SW 1271 (cell line): ENCODE measurements at regions not wholly inside any gene's neighbourhood (a gene's known extent, or its start where the extent isn't known, plus 50 kb on each side); places are given as distances from the start of the nearest gene placed in this dataset.

ENCODE experiments used
- DNase-seq, 2 experiments: peaks; one replicate each; lab custom pipeline; 2025; lab: John Stamatoyannopoulos, UW

DNA sequence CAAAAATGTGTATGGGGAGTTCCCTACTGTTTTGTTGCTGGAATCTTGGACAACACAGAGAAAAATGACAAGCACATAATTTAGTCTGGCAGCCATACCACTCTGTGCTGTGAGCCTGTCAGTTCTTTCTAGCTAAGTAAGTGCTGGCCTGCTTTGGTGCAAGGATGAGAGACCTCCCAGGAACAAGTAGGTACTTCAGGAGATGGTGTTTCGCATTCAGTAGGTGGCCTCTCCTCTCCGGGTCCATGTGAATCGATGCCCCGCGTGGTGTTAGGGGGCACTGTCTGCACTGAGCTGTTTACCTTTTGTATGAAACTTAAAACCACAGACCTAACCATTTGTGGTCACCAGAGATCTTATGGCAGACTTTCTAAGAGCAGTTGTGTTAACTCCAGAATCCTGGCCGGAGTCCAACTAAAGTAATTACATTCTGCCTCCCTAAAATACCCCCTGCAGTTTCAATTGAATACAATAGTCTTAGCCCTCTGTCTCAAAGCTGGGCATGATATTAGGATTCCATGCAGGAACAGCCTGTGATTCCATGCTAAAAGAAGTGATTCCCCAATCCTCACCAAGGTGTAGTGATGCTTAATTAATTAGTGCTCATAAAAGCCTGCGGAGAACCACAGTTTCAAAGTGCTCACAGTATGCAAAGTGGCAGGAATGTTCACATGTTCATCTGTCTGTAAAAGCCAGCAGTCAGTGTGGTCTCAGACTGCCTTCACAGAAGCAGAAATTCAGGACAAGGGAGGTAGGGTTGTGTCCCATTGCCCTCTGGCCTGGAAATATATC is 64.2 kb downstream of the LLPH start:
- DNase-seq: no peak

DNA sequence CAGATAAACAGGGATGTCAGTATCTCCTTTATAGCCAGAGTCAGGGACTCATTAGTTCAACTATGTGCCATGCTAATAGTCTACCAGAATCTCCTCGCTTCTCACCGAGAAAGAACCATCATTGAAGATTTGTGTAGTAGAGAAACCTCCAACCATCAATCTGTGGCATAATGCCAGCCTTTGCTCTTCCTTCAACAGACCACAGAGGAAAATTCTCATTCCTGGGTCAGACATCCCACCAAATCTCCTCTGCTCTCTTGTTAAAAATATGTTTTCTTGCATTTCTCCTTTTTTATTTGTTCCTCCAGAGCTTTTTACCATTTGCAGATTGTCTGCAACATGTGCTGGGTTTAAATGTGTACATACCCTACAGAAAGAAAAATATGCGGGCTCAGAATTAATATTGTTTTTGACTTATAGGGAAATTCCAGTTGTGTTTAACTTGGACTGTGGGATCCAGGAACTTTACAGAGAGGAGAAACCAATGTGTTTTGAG is 64.9 kb downstream of the LLPH start:
- DNase-seq: no peak

GRCh38 chr12:66065150-66065549 is 65.4 kb downstream of the LLPH start:
- DNase-seq: no peak

- DNase-seq: no peak
These were observed 66.6 kb downstream of the LLPH start for GRCh38 chr12:66063916-66064315.

DNA sequence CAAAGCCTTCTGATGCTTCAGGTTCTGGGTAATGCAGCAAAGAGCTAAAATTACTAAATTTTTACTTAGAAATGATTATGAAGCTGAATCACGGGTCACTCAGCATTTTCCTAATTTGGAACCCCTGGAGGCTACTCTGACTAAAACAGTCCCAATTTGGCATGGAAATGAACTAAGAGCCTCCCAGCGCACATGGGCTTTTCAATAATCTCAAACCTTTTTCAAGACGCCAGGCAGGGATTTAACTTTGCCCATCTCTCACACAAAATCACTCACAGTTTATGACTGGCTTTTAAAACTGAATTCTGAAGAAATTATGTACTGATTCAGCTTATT is 68.3 kb downstream of the LLPH start:
- no peak for DNase-seq

DNA sequence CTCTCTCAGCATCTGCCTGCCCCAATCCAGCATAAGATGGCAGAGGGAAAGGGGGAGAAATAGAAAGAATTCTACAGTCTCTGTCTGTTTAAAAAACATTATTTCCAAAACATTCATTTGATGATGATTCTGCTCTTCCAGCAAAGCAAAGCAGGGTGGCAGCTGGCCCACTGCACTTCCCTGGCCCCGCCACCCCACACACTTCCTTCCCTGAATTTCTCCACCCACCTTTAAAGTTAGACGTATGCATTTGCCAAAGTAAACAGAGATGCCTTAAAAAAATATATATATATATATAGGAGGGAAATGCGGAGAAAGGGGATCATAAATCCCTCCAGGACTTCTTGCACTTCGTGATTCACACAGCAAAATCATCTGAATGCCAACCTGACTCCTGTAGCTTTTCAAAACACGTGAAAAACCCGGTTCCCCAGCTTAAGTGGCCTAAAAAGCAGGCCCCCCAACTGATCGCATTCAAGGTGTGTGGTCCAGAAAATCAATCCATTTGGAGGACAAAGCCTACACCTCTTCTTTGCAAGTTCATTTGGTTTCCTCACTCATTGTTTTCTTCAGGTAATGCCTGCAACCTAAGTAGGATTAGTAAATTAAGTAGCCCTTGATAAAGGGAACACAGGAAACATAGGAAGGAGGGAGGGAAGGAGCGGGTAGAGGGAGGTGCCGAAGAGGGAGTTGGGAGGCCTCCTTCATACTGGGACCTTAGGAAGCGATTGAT is 68.8 kb downstream of the LLPH start:
- no peak for DNase-seq

- no peak for DNase-seq
These were observed 69.5 kb downstream of the LLPH start for GRCh38 chr12:66061076-66061475.

DNA sequence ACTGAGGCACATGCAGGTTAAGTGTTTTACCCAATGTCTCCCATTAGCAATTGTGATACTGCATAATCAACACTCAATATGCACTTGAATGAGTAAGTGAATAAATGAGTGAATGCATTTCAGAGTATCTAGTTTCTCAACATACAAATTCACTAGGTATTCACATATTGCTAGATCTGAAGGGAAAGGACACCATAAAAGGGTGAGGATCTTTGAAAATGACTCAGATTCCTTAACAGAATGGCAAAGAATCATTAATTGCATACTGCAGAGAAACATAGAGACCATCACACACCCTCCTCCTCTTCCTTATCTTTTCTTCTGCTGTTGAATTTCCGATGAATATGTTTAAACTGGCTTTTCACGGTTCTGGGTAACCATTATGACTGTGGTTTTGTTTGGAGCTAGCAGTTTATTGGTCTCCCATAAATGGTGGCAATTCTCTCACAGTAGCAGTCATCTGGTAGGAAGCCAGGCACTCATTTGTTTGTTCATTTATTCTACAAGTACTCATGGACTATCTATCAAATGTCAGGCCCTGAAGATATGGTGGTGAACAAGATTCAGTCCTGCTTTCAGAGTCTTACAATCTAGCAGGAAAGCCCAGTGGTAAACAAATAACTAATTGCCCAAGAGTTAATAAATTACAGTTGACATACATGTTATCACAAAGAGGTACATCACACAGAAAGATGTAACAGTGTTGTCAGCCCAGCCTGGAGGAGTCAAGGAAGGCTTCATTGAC is 70.2 kb downstream of the LLPH start:
- no peak for DNase-seq

- no peak for DNase-seq
These were observed 70.9 kb downstream of the LLPH start for GRCh38 chr12:66059666-66060065.

- DNase-seq: no peak
These were observed 72.0 kb downstream of the LLPH start for GRCh38 chr12:66058554-66058953.

- no peak for DNase-seq
These were observed 74.7 kb downstream of the LLPH start for GRCh38 chr12:66055837-66056319.

DNA sequence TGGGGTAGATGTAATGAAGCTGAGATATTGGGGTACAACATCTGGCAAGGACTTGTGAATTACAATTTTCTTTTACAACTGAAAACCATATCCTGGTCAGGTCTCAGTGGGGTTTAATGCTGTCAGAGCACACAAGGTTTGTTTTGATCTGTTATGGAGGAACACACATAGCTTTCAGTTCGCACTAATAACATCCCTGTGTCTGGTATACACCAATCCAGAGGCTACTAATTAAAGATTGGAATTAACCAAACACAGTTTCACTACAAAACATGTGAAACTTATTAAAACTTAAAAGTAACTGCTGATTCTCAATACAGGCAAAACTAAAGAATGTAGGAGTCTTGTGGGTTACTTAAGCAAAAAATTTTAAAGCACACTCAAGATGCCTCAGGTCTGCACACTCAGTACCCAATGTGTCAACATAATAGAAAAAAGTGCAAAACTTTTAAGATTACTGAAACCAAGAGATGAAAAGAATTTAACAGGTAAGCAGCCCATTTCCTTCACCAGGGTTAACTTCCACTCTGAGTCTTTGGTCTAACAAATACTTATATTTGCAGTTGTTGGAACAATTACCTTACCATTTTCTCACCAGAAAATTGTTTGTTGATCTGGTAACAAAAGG is 77.4 kb downstream of the LLPH start:
- no peak for DNase-seq

- DNase-seq: no peak
These were observed 79.2 kb downstream of the LLPH start for GRCh38 chr12:66051361-66051760.

DNA sequence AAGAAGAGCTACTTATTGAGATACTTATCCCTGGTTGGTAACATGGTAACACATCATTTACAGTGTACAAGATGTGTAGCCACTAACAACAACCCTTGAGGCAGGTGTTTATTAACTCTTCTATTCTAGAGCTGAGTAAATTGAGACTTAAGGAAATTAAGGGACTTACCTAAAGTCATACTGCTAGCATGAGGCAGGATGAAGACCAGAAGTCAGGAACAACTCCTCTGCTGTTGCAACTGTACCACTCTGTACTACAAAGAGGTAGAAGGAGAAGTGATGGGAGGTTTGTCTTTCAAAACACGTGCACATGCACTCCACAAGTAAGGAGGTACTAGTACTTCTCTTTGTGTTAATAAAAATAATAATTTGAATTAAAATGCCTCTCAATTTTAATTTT is 79.9 kb downstream of the LLPH start:
- no peak for DNase-seq

- DNase-seq: no peak
These were observed 80.3 kb downstream of the LLPH start for GRCh38 chr12:66050283-66050576.

GRCh38 chr12:66049538-66050282 is 80.8 kb downstream of the LLPH start:
- no peak for DNase-seq

DNA sequence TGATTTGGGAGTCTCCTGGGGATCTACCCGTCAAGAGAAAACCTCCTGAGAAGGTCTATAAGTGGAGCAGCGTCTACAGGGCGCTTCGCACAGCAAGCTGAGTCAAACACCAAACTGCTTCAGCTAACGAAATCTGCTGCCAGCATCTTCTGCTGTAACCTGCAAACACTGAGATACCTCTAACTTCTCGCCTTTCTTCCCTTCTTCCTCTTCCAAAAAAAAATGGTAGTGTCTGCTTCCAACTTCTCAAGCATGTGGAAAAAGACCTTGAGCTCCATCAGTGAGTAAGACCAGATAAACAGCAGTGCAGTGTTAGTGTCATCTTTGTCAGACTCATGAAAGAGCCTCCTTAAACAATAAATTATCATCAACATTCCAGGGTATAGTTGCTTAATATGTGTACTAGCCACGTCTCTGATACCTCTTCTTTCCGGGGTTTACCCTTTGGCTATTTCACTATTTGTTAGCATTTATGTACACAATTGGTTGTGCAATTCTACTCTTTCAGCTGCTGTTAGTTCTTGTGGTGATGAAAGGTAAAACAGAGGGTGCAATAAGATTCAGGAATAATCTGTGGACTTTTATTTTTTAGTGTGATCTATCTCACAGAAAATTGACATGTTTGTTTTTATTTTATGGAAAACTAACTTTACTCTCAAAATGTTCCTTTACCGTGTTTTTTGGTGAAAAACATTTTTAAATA is 81.6 kb downstream of the LLPH start:
- no peak for DNase-seq

- DNase-seq: no peak
These were observed 82.2 kb downstream of the LLPH start for GRCh38 chr12:66048218-66048834.

GRCh38 chr12:66047411-66048021 is 83.0 kb downstream of the LLPH start:
- DNase-seq: no peak

- no peak for DNase-seq
These were observed 85.0 kb downstream of the LLPH start for GRCh38 chr12:66045506-66045905.
